SK-N-SH treated with all-trans-retinoic acid at 6 μM for 48 hours (cell line): ENCODE measurements at regions not wholly inside any gene's neighbourhood (a gene's known extent, or its start where the extent isn't known, plus 50 kb on each side); places are given as distances from the start of the nearest gene placed in this dataset.

ENCODE experiments used
- ATAC-seq: fragments of 200-7000 bp; cut with Tn5 transposase; 3 replicates; pipeline ENCODE4 v1.9.1; 2020; ENCODE audit warnings: mild to moderate bottlenecking, moderate library complexity
- ARNTL ChIP-seq: fragments of 450-650 bp; formaldehyde crosslinking; IDR thresholded peaks from 2 replicates; pipeline ENCODE4 v1.5.0; 2020; ENCODE audit warnings: low read depth, mild to moderate bottlenecking, moderate library complexity, borderline replicate concordance
- CREB5 ChIP-seq: fragments of 250-450 bp; sonication (Bioruptor Pico); IDR thresholded peaks from 2 replicates; pipeline ENCODE4 v1.5.1; 2020; ENCODE audit warnings: low read depth, mild to moderate bottlenecking, moderate library complexity
- CSDC2 ChIP-seq: fragments of 250-450 bp; sonication (Bioruptor Pico); IDR thresholded peaks from 2 replicates; pipeline ENCODE4 v1.5.0; 2020; ENCODE audit warnings: mild to moderate bottlenecking, moderate library complexity
- ESRRG ChIP-seq: fragments of 250-450 bp; sonication (Bioruptor Pico); IDR thresholded peaks from 2 replicates; pipeline ENCODE4 v1.6.1; 2021; ENCODE audit warnings: mild to moderate bottlenecking
- GLIS3 ChIP-seq: fragments of 250-450 bp; sonication (Bioruptor Pico); IDR thresholded peaks from 2 replicates; pipeline ENCODE4 v1.5.0; 2020; ENCODE audit warnings: mild to moderate bottlenecking, moderate library complexity
- ISL1 ChIP-seq: fragments of 250-450 bp; sonication (Bioruptor Pico); IDR thresholded peaks from 2 replicates; pipeline ENCODE4 v2.1.2; 2022; ENCODE audit warnings: mild to moderate bottlenecking, moderate library complexity
- PATZ1 ChIP-seq: fragments of 250-450 bp; sonication (Bioruptor Pico); IDR thresholded peaks from 2 replicates; pipeline ENCODE4 v1.8.0; 2020; ENCODE audit warnings: mild to moderate bottlenecking, moderate library complexity, borderline replicate concordance
- PPARA ChIP-seq: fragments of 250-450 bp; sonication (Bioruptor Pico); IDR thresholded peaks from 2 replicates; pipeline ENCODE4 v1.5.0; 2020; ENCODE audit warnings: mild to moderate bottlenecking, borderline replicate concordance
- RARB ChIP-seq: fragments of 250-450 bp; sonication (Bioruptor Pico); IDR thresholded peaks from 2 replicates; pipeline ENCODE4 v1.8.0; 2021; ENCODE audit warnings: mild to moderate bottlenecking, moderate library complexity
- SNAI2 ChIP-seq: fragments of 250-450 bp; sonication (Bioruptor Pico); IDR thresholded peaks from 2 replicates; pipeline ENCODE4 v1.5.0; 2020; ENCODE audit warnings: mild to moderate bottlenecking, moderate library complexity
- TCF4 ChIP-seq: fragments of 250-450 bp; sonication (Bioruptor Pico); IDR thresholded peaks from 2 replicates; pipeline ENCODE4 v1.8.0; 2021; ENCODE audit warnings: mild to moderate bottlenecking, moderate library complexity, borderline replicate concordance
- TOX ChIP-seq: fragments of 250-450 bp; sonication (Bioruptor Pico); IDR thresholded peaks from 2 replicates; pipeline ENCODE4 v1.8.0; 2021; ENCODE audit warnings: mild to moderate bottlenecking, moderate library complexity, borderline replicate concordance
- TSHZ2 ChIP-seq: fragments of 250-450 bp; sonication (Bioruptor Pico); IDR thresholded peaks from 2 replicates; pipeline ENCODE4 v1.5.0; 2020; ENCODE audit warnings: mild to moderate bottlenecking, moderate library complexity
- ZFP3 ChIP-seq: fragments of 250-450 bp; sonication (Bioruptor Pico); IDR thresholded peaks from 2 replicates; pipeline ENCODE4 v1.5.0; 2020; ENCODE audit warnings: mild to moderate bottlenecking, moderate library complexity
- ZFP30 ChIP-seq: fragments of 450-650 bp; formaldehyde crosslinking; IDR thresholded peaks from 2 replicates; pipeline ENCODE4 v1.5.0; 2022; ENCODE audit warnings: mild to moderate bottlenecking, moderate library complexity
- ZNF565 ChIP-seq: fragments of 450-650 bp; formaldehyde crosslinking; conservative IDR thresholded peaks from 2 replicates; pipeline ENCODE4 v1.5.0; 2020; ENCODE audit warnings: low read depth, mild to moderate bottlenecking, moderate library complexity
- ZNF70 ChIP-seq: fragments of 450-650 bp; formaldehyde crosslinking; IDR thresholded peaks from 2 replicates; pipeline ENCODE4 v1.5.0; 2020; ENCODE audit warnings: mild to moderate bottlenecking, moderate library complexity
- ZNF8 ChIP-seq: fragments of 450-650 bp; formaldehyde crosslinking; IDR thresholded peaks from 2 replicates; pipeline ENCODE4 v1.5.0; 2020; ENCODE audit warnings: mild to moderate bottlenecking, moderate library complexity

- TF ChIP-seq SNAI2 (CRISPR knock-in tag): no peak
- no peak for TF ChIP-seq TOX (CRISPR knock-in tag)
- no peak for TF ChIP-seq ARNTL
- TF ChIP-seq, all 23 proteins: peak for 0
- peak; percentile 59 for ATAC-seq
Observed at GRCh38 chr16:65658787-65659220, 536.9 kb upstream of the CDH11 start.

DNA sequence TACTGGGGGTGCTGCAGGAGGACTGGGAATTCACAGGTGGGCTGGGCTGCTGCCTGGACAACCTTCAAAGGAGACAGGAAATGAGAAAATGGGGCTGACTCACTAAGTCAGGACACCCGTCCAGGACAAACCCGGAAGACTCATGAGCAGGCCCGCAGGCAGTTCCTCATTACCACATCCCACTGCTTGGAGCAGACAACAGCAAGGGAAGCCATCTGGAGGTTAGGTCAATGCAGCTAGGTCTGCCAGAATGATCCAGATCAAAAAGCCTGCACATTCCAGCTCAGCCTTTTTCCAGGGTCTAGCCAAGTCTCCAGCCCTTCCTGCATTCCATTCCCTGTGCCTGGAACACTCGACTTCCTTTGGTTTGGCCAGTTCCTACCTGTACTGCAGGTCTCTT is 536.5 kb upstream of the CDH11 start:
- TF ChIP-seq PATZ1 (CRISPR knock-in tag): no peak
- no peak for TF ChIP-seq ISL1
- TF ChIP-seq ZNF8 (CRISPR knock-in tag): peak; percentile 77
- TF ChIP-seq TSHZ2 (CRISPR knock-in tag): peak; percentile 67
- TF ChIP-seq ZFP3 (CRISPR knock-in tag): 0 out of 2 replicates have a peak, but pooled peaks have one; percentile 17
- TF ChIP-seq ZNF565 (CRISPR knock-in tag): no peak
- TF ChIP-seq TCF4 (CRISPR knock-in tag): peak; percentile 35; the same call in 1 of the 2 replicates
- no peak for TF ChIP-seq PPARA (CRISPR knock-in tag)
- no peak for TF ChIP-seq ZNF70
- ATAC-seq: peak; percentile 73

GRCh38 chr16:65657556-65657955 is 535.7 kb upstream of the CDH11 start:
- TF ChIP-seq ZNF565 (CRISPR knock-in tag): no peak
- TF ChIP-seq ISL1: no peak
- TF ChIP-seq RARB (CRISPR knock-in tag): no peak
- TF ChIP-seq TOX (CRISPR knock-in tag): no peak
- no peak for TF ChIP-seq ZNF8 (CRISPR knock-in tag)
- no peak for TF ChIP-seq CSDC2
- TF ChIP-seq TSHZ2 (CRISPR knock-in tag): no peak
- no peak for ATAC-seq

DNA sequence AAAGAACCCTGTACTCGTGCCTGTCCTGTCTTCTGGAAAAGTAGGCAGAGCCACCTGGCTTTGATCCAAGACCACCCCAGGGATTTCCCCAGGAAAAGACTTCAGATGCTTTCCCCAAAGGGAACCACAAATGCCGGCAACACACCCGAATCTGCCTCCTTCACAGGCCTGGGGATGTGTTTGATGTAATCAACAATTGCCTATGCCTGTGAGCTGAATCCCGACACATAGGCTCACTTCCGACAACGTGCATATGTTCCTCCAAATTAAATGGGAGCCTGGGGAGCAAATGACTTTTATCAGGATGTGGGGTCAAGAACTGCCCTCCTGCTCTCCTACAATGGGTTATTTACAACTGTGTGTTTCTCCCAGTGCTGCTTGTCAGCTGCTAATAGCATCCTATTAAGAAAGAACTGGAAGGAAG is 535.2 kb upstream of the CDH11 start:
- TF ChIP-seq GLIS3 (CRISPR knock-in tag): no peak
- TF ChIP-seq TOX (CRISPR knock-in tag): no peak
- TF ChIP-seq SNAI2 (CRISPR knock-in tag): no peak
- ATAC-seq: no peak

DNA sequence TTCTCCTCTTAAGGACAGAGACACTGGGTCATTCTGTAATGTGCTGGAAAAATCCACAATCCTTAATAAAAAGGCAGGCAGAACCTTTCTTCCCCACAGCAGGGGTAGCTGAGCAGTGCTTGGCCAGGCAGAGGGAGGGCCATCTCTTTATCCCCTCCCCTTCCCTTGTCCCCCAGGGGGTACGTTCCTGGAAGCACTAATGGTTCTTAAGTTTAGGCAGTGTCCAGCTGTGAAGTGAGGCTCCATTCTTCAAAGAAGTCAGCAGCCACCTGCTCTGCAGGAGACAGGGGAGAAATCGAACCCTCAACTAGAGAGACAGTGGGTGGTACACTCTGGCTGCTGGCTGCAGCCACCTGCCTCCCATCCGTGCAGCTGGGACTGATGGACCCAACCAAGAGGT is 533.9 kb upstream of the CDH11 start:
- TF ChIP-seq TSHZ2 (CRISPR knock-in tag): no peak
- TF ChIP-seq ZFP30 (CRISPR knock-in tag): no peak
- no peak for TF ChIP-seq ISL1
- no peak for TF ChIP-seq ZFP3 (CRISPR knock-in tag)
- TF ChIP-seq CREB5 (CRISPR knock-in tag): no peak
- no peak for TF ChIP-seq RARB (CRISPR knock-in tag)
- no peak for TF ChIP-seq GLIS3 (CRISPR knock-in tag)
- no peak for TF ChIP-seq ARNTL
- TF ChIP-seq ESRRG (CRISPR knock-in tag): no peak
- TF ChIP-seq ZNF70: no peak
- ATAC-seq: no peak
